ENCODE measurements at regions not wholly inside any gene's neighbourhood (a gene's known extent, or its start where the extent isn't known, plus 50 kb on each side); places are given as distances from the start of the nearest gene placed in this dataset.

GRCh38 chr4:65167719-65168118, 502.6 kb downstream of the EPHA5 start:
- POLR2A ChIA-PET, result no interaction called here
- no peak for DNase-seq (ENCODE audit: extremely low spot score)
- CTCF ChIA-PET, result no interaction called here
- no peak for TF ChIP-seq CTCF (IDR thresholded peaks at IDR 0.05; ENCODE audit: control extremely low read depth, extremely low read depth, low read depth, missing control alignments)

DNA sequence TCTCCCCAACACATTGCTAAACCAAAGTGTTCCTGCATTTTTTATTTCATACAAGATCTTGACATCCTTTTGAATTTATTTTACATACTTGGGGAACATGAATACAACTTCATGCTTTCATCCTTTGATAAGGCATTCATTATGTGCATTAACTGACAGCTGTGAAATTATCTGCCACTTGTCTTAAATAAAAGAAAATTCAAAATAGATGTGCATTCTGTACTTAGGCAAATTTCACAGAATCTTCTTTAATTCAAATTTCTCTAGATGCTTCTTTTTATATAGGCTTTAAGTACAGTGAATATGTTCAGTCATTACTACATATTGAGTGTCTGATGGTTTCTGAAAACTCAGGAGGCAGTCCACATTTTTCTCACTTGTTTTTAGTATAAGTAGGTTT, 518.1 kb downstream of the EPHA5 start:
- DNase-seq (ENCODE audit: extremely low spot score), result no peak
- CTCF ChIA-PET, result no interaction called here

DNA sequence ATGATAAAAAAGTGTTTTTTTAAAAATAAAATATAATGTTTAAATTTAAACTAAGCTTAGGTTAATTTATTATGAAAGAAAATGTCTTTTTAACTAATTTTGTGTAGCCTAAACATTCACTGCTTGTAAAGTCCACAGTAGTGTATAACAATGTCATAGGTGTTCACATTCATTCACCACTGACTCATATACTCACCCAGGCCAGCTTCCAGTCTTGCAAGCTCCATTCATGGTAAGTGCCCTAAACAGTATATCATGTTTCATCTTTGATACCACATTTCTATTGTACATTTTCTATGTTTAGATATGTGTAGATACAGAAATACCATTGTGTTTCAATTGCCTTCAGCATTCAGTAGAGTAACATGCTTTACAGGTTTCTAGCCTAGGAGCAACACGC, 530.3 kb downstream of the EPHA5 start:
- ChIA-PET POLR2A (no interaction called here), CTCF (no interaction called here)
- TF ChIP-seq CTCF (IDR thresholded peaks at IDR 0.05; ENCODE audit: control extremely low read depth, extremely low read depth, low read depth, missing control alignments), result no peak
- DNase-seq (ENCODE audit: extremely low spot score), result no peak

More for the DNA sequence above, 518.1 kb downstream of the EPHA5 start:
- TF ChIP-seq CTCF (IDR thresholded peaks at IDR 0.05; ENCODE audit: control extremely low read depth, extremely low read depth, low read depth, missing control alignments), result no peak
- POLR2A ChIA-PET, result no interaction called here

DNA sequence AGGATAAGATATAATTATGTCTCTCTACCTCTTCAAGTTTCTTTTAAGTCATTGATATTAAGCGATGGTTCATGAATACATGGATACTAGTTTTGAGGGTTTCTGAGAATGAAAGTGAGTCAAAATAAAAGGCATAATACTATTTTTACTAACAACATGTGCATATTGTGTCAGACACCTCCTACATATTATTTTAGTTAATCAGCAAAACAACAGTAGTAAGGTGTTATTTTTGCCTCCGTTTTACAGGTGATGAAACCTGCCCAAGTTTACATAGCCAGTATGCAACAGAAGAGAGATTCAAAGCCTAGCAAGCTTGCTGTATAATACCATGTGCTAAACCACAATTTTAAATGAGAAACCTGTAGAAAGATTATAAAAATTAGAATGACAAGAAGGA, 544.1 kb downstream of the EPHA5 start:
- ChIA-PET POLR2A (no interaction called here), CTCF (no interaction called here)
- no peak for TF ChIP-seq CTCF (IDR thresholded peaks at IDR 0.05; ENCODE audit: control extremely low read depth, extremely low read depth, low read depth, missing control alignments)
- DNase-seq (ENCODE audit: extremely low spot score), result no peak

DNA sequence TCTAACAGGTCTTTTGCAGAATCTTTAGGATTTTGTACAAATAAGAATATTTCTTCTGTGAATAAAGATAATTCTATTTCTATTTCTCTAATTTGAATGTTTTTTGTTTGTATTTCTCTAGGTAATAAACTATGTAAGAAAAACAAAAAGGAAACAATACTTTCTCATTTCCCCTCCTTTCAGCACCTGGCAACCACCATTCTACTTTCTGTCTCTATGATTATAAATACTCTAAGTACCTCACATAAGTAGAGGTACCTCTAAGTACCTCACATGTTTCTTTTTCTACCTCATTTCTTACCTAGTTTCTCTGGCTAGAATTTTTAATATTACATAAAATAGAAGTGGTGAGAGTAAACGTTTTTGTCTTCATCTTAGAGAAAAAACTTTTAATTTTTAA, 550.0 kb downstream of the EPHA5 start:
- ChIA-PET CTCF (no interaction called here), POLR2A (no interaction called here)
- TF ChIP-seq CTCF (IDR thresholded peaks at IDR 0.05; ENCODE audit: control extremely low read depth, extremely low read depth, low read depth, missing control alignments), result no peak

DNA sequence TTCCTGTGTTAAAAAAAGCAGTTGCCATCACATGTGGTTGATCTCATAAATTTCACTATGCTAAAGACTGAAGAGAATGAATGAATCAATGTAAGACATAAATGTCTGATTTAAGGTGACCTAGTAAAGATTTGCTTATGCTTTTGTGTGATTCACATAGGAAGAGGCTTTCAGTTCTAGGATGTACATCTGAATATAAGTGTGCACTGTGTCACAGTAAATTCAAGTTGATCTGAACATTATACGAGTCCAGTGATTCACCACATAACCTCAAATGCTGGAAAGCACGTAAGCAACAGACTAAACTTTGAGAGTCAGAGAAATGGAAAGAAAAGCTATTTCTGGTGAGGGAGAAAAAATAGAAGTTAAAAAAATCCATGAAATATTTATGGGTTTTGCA, 567.9 kb downstream of the EPHA5 start:
- POLR2A ChIA-PET, result no interaction called here
- CTCF ChIA-PET, result no interaction called here
- no peak for DNase-seq (ENCODE audit: extremely low spot score)
- no peak for TF ChIP-seq CTCF (IDR thresholded peaks at IDR 0.05; ENCODE audit: control extremely low read depth, extremely low read depth, low read depth, missing control alignments)

More for the DNA sequence above, 550.0 kb downstream of the EPHA5 start:
- DNase-seq (ENCODE audit: extremely low spot score), result no peak

DNA sequence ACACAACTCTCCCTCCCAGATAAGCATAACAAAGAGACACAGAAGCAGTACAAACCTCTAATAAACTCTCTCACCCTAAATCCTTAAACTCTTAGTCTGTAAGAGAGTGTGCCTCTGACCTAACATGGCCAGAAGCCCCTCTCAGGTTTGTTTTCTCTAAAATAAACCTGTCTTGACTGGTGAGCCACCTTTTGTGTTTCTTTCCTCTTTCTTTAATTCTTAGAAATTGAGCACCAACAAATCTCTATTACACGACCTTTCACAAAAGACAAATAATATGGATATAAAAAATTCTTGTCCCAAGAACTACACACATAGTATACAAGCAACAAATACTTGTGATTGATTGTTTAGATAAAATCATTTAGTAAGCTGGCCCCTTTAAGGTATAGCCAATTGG, 573.7 kb downstream of the EPHA5 start:
- ChIA-PET POLR2A (no interaction called here), CTCF (interaction anchor here (1.3 kb wide), 1 partner anchor 8 kb away, joined by 3 read pairs; no protein-coding TSS in a partner anchor)
- TF ChIP-seq CTCF (IDR thresholded peaks at IDR 0.05; ENCODE audit: control extremely low read depth, extremely low read depth, low read depth, missing control alignments), result no peak
- no peak for DNase-seq (ENCODE audit: extremely low spot score)

Measured in GM10248 (cell line).